Esophagus squamous epithelium (tissue), 4 donors: ENCODE measurements at regions not wholly inside any gene's neighbourhood (a gene's known extent, or its start where the extent isn't known, plus 50 kb on each side); places are given as distances from the start of the nearest gene placed in this dataset.

Experiments used
- POLR2A ChIP-seq, 4 donors: fragments of 450-650 bp; IDR thresholded peaks; one replicate each; pipeline ENCODE4 v1.6.1; 2017; ENCODE audit warnings: antibody characterized with exemption in 4 of 4, mild to moderate bottlenecking in 4 of 4, moderate library complexity in 3 of 4
- TF ChIP-seq, protein P1 (sequence below), 6 experiments: fragments of 450-650 bp in 4 of 6; fragments of 200-600 bp in 2 of 6; sonication (generic) in 2 of 6; IDR thresholded peaks; one replicate each; pipeline ENCODE4 v1.5.1; 2016 to 2019; ENCODE audit warnings: antibody characterized with exemption in 6 of 6, mild to moderate bottlenecking in 4 of 6, moderate library complexity in 4 of 6

DNA sequence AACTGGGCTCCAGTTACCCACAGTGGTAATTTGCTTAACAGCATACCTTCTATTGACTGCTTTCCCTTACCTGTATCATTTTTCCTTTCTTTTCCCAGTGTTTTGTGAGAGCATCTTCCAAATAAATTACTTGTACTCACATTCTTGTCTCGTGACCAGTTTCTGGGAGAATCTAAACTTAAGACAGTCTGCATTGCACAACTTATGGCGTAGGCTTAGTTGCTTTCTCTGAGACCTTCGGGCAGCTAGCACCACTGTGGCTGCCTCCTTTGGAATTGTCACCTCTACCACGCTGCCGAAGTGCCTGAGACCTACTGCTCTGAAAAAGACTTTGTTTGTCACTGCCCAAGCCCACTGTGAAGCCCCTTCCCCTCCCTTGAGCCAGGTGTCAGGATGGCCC lies 188.1 kb upstream of the BMP2 start:
- TF ChIP-seq, protein P1, sequence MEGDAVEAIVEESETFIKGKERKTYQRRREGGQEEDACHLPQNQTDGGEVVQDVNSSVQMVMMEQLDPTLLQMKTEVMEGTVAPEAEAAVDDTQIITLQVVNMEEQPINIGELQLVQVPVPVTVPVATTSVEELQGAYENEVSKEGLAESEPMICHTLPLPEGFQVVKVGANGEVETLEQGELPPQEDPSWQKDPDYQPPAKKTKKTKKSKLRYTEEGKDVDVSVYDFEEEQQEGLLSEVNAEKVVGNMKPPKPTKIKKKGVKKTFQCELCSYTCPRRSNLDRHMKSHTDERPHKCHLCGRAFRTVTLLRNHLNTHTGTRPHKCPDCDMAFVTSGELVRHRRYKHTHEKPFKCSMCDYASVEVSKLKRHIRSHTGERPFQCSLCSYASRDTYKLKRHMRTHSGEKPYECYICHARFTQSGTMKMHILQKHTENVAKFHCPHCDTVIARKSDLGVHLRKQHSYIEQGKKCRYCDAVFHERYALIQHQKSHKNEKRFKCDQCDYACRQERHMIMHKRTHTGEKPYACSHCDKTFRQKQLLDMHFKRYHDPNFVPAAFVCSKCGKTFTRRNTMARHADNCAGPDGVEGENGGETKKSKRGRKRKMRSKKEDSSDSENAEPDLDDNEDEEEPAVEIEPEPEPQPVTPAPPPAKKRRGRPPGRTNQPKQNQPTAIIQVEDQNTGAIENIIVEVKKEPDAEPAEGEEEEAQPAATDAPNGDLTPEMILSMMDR (IDR thresholded peaks at IDR 0.05), result no peak
- no peak for TF ChIP-seq POLR2A (IDR thresholded peaks at IDR 0.05)
